Bronchial epithelial cell (primary cell): ENCODE measurements at regions not wholly inside any gene's neighbourhood (a gene's known extent, or its start where the extent isn't known, plus 50 kb on each side); places are given as distances from the start of the nearest gene placed in this dataset.

Experiments used
- DNase-seq: peaks from one replicate; pipeline ENCODE4 v3.0.0-alpha.2; 2010; ENCODE audit warnings: low read depth
- FAIRE-seq: peaks from 2 replicates; lab custom pipeline; 2011; peaks lifted over from hg19 to GRCh38; lab: Jason Lieb, UNC
- H3K27me3 ChIP-seq: 2 replicates; pipeline ENCODE4 v1.5.1; 2011; ENCODE audit warnings: low read length; ENCODE audit not compliant: control insufficient read depth, insufficient read depth
- H3K36me3 ChIP-seq: 2 replicates; pipeline ENCODE4 v1.5.1; 2011; ENCODE audit warnings: low read length; ENCODE audit not compliant: control insufficient read depth, insufficient read depth
- H3K4me3 ChIP-seq: 2 replicates; pipeline ENCODE4 v1.5.1; 2011; ENCODE audit warnings: mild to moderate bottlenecking, low read depth, low read length, control low read depth
- CTCF ChIP-seq: IDR thresholded peaks from 2 replicates; pipeline ENCODE4 v1.5.1; 2011; ENCODE audit warnings: mild to moderate bottlenecking, moderate library complexity, low read length, control low read depth, inconsistent platforms; ENCODE audit not compliant: insufficient read depth, severe bottlenecking

DNA sequence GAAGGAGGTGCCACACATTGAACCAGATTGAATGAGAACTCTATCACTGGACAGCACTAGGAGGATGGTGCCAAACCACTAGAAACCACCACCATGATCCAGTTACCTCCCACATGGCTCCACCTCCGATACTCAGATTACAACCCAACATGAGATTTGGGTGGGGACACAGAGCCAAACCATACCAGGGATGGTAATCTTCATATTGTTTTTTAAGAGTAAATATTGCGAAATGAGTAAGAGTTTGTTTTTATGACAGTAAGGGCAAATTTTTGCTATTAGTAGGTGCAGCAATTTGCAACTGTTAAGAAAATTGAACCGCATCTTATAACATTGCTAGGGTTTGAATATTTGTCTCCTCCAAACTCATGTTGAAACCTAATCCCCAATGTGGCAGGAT, 891.5 kb downstream of the NLGN4X start:
- no peak for TF ChIP-seq CTCF
- Histone ChIP-seq H3K27me3 (no peaks in the 10 kb centered on the region), H3K4me3 (no peak overlapping the region), H3K36me3 (no peaks in the 10 kb centered on the region)
- FAIRE-seq (no peak), DNase-seq (no peak)

- FAIRE-seq (no peak), DNase-seq (no peak)
- H3K36me3 ChIP-seq: no peaks in the 10 kb centered on the region
- H3K4me3 ChIP-seq: no peak overlapping the region
- H3K27me3 ChIP-seq: no peaks in the 10 kb centered on the region
- no peak for TF ChIP-seq CTCF
Observed at GRCh38 chrX:5324546-5324945, 904.1 kb downstream of the NLGN4X start.

- TF ChIP-seq CTCF: no peak
- no peaks in the 10 kb centered on the region for H3K27me3 ChIP-seq
- H3K36me3 ChIP-seq: no peaks in the 10 kb centered on the region
- FAIRE-seq: no peak
- DNase-seq: no peak
- no peak overlapping the region for H3K4me3 ChIP-seq
Observed at GRCh38 chrX:5314148-5314547, 914.5 kb downstream of the NLGN4X start.

GRCh38 chrX:5307416-5307815, 921.3 kb downstream of the NLGN4X start:
- FAIRE-seq: no peak
- no peak for TF ChIP-seq CTCF
- Histone ChIP-seq H3K27me3 (no peaks in the 10 kb centered on the region), H3K4me3 (no peak overlapping the region), H3K36me3 (no peaks in the 10 kb centered on the region)
- no peak for DNase-seq

DNA sequence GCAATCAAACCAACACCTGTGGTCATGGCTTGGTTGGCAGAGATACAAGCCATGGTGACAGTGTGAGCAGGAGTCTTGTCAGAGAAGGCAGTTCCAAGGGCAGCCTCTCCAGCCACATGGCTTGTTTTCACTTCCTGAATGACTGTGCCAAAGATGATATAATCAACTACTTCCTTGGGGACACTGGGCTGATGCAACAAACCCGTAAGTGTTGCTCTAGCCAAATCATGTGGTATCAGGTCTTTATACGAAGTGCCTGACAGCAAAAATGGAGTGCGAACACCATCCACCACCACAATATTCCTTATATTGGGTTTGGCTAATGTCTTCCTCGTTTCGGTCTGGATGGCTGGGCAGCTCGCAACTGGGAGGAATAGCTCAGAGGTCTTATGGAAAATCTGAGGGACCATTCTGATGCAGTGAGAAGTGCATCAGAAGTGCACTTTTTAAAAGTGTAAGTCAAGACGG, 922.0 kb downstream of the NLGN4X start:
- DNase-seq (no peak), FAIRE-seq (no peak)
- H3K4me3 ChIP-seq: no peak overlapping the region
- TF ChIP-seq CTCF: no peak
- H3K27me3 ChIP-seq: no peaks in the 10 kb centered on the region
- no peaks in the 10 kb centered on the region for H3K36me3 ChIP-seq

- no peaks in the 10 kb centered on the region for H3K36me3 ChIP-seq
- FAIRE-seq: no peak
- no peak overlapping the region for H3K4me3 ChIP-seq
- no peak for TF ChIP-seq CTCF
- no peaks in the 10 kb centered on the region for H3K27me3 ChIP-seq
- no peak for DNase-seq
Observed at GRCh38 chrX:5305452-5305851, 923.2 kb downstream of the NLGN4X start.
